IMR-90 (cell line): ENCODE measurements at regions not wholly inside any gene's neighbourhood (a gene's known extent, or its start where the extent isn't known, plus 50 kb on each side); places are given as distances from the start of the nearest gene placed in this dataset.

Experiments used
- ATAC-seq: fragments of 200-7000 bp; cut with Tn5 transposase; 2 replicates; pipeline ENCODE4 v1.9.1; 2020; ENCODE audit warnings: low read depth, mild to moderate bottlenecking, moderate library complexity
- BruUV-seq: library from RNA; stranded (reverse); fragments of 400-500 nt; replicated peaks from 2 replicates; lab custom pipeline; 2021; lab: Mats Ljungman, UMichigan
- CTCF ChIA-PET: fragments of 300-600 bp; formaldehyde crosslinking; extraction: SDS; loops from one replicate; lab custom pipeline; 2021; ENCODE audit warnings: antibody characterized with exemption; lab: Yijun Ruan, JAX
- POLR2A ChIA-PET: fragments of 300-600 bp; sonication (Branson Sonifier 250); formaldehyde crosslinking; loops from one replicate; lab custom pipeline; 2022; ENCODE audit warnings: antibody characterized with exemption; ENCODE audit not compliant: unreplicated experiment; lab: Charles Lee
- DNase-seq: peaks from one replicate; pipeline ENCODE4 v3.0.0; 2013
- H2AFZ ChIP-seq: replicated peaks from 2 replicates; pipeline ENCODE3; 2013; ENCODE audit warnings: low read length, mild to moderate bottlenecking; ENCODE audit not compliant: poor library complexity
- H2AK5ac ChIP-seq: 2 replicates; pipeline ENCODE4 v1.6.1; 2013; ENCODE audit warnings: low read depth, low read length, inconsistent platforms
- H2AK9ac ChIP-seq: replicated peaks from 2 replicates; pipeline ENCODE3; 2013; ENCODE audit warnings: mild to moderate bottlenecking, low read depth, low read length, moderate library complexity; ENCODE audit not compliant: poor library complexity
- H2BK120ac ChIP-seq: 2 replicates; pipeline ENCODE4 v1.6.1; 2013; ENCODE audit warnings: low read depth, low read length, inconsistent platforms
- H2BK15ac ChIP-seq: 3 replicates; pipeline ENCODE4 v1.6.1; 2013; ENCODE audit warnings: low read depth, low read length, inconsistent platforms
- H2BK20ac ChIP-seq: 2 replicates; pipeline ENCODE4 v1.6.1; 2013; ENCODE audit warnings: low read depth, mild to moderate bottlenecking, inconsistent platforms, low read length, moderate library complexity
- H2BK5ac ChIP-seq: 2 replicates; pipeline ENCODE4 v1.6.1; 2013; ENCODE audit warnings: mild to moderate bottlenecking, low read depth, low read length, inconsistent platforms; ENCODE audit not compliant: poor library complexity, severe bottlenecking
- H3K14ac ChIP-seq: replicated peaks from 2 replicates; pipeline ENCODE4 v1.6.1; 2013; ENCODE audit warnings: low read depth, low read length, inconsistent platforms
- H3K18ac ChIP-seq: 2 replicates; pipeline ENCODE4 v1.6.1; 2013; ENCODE audit warnings: low read depth, low read length, control low read depth
- H3K23ac ChIP-seq: 2 replicates; pipeline ENCODE4 v1.6.1; 2013; ENCODE audit warnings: low read depth, low read length, inconsistent platforms
- H3K27ac ChIP-seq: 2 replicates; pipeline ENCODE4 v1.5.1; 2013; ENCODE audit warnings: mild to moderate bottlenecking, control low read depth, low read length; ENCODE audit not compliant: insufficient read depth
- H3K27me3 ChIP-seq: 2 replicates; pipeline ENCODE4 v1.6.1; 2013; ENCODE audit warnings: low read length; ENCODE audit not compliant: control insufficient read depth, insufficient read depth
- H3K36me3 ChIP-seq: 2 replicates; pipeline ENCODE4 v1.6.1; 2013; ENCODE audit warnings: low read length, mixed read lengths; ENCODE audit not compliant: control insufficient read depth, insufficient read depth
- H3K4ac ChIP-seq: 2 replicates; pipeline ENCODE4 v1.6.1; 2013; ENCODE audit warnings: low read depth, low read length, inconsistent platforms
- H3K4me1 ChIP-seq: 2 replicates; pipeline ENCODE4 v1.6.1; 2013; ENCODE audit warnings: low read length, mixed read lengths; ENCODE audit not compliant: control insufficient read depth, insufficient read depth
- H3K4me2 ChIP-seq: 2 replicates; pipeline ENCODE4 v1.6.1; 2013; ENCODE audit warnings: low read depth, mild to moderate bottlenecking, control low read depth, low read length, moderate library complexity
- H3K4me3 ChIP-seq: 2 replicates; pipeline ENCODE4 v1.5.1; 2013; ENCODE audit warnings: low read depth, mild to moderate bottlenecking, control low read depth, low read length, moderate library complexity; ENCODE audit not compliant: insufficient read depth
- H3K56ac ChIP-seq: 2 replicates; pipeline ENCODE4 v1.6.1; 2013; ENCODE audit warnings: low read length, inconsistent platforms; ENCODE audit not compliant: insufficient read depth; ENCODE audit errors: extremely low read depth
- H3K79me1 ChIP-seq, 2 experiments: 2 replicates each; pipeline ENCODE4 v1.6.1; 2013; ENCODE audit warnings: low read length in 2 of 2, inconsistent platforms in 1 of 2, low read depth in 1 of 2
- H3K9ac ChIP-seq: 2 replicates; pipeline ENCODE4 v1.6.1; 2013; ENCODE audit warnings: low read depth, low read length, control low read depth
- H3K9me1 ChIP-seq: 2 replicates; pipeline ENCODE4 v1.6.1; 2013; ENCODE audit warnings: low read length, inconsistent platforms; ENCODE audit not compliant: insufficient read depth
- H3K9me3 ChIP-seq: 2 replicates; pipeline ENCODE4 v1.6.1; 2013; ENCODE audit warnings: low read length; ENCODE audit not compliant: control insufficient read depth, insufficient read depth
- H4K20me1 ChIP-seq: 2 replicates; pipeline ENCODE4 v1.6.1; 2013; ENCODE audit warnings: low read length, inconsistent platforms; ENCODE audit not compliant: insufficient read depth
- H4K5ac ChIP-seq: 2 replicates; pipeline ENCODE4 v1.6.1; 2013; ENCODE audit warnings: mild to moderate bottlenecking, low read depth, low read length, control low read depth
- H4K8ac ChIP-seq, 2 experiments: 2 replicates each; pipeline ENCODE4 v1.6.1; 2013; ENCODE audit warnings: low read depth in 2 of 2, low read length in 2 of 2, control low read depth in 1 of 2, inconsistent platforms in 1 of 2
- H4K91ac ChIP-seq: 2 replicates; pipeline ENCODE4 v1.6.1; 2013; ENCODE audit warnings: low read depth, low read length, inconsistent platforms; ENCODE audit not compliant: insufficient read depth
- CEBPB ChIP-seq: IDR thresholded peaks from 2 replicates; pipeline ENCODE4 v1.6.1; 2012; ENCODE audit warnings: low read depth, low read length, improper control_type of control experiment
- CHD1 ChIP-seq: IDR thresholded peaks from 2 replicates; pipeline ENCODE4 v1.6.1; 2012; ENCODE audit warnings: low read depth, low read length, improper control_type of control experiment
- FOS ChIP-seq: fragments of 150-350 bp; IDR thresholded peaks from 2 replicates; pipeline ENCODE4 v1.6.1; 2016; ENCODE audit warnings: low read depth, low read length
- MAZ ChIP-seq: IDR thresholded peaks from 2 replicates; pipeline ENCODE4 v1.6.1; 2012; ENCODE audit warnings: low read depth, mild to moderate bottlenecking, low read length, improper control_type of control experiment, moderate library complexity, borderline replicate concordance
- MXI1 ChIP-seq: IDR thresholded peaks from 2 replicates; pipeline ENCODE4 v1.6.1; 2012; ENCODE audit warnings: low read depth, mild to moderate bottlenecking, low read length, moderate library complexity, borderline replicate concordance
- NFE2L2 ChIP-seq: fragments of 150-350 bp; IDR thresholded peaks from 2 replicates; pipeline ENCODE4 v1.6.1; 2016; ENCODE audit warnings: low read depth, mild to moderate bottlenecking, low read length
- RFX5 ChIP-seq: IDR thresholded peaks from 2 replicates; pipeline ENCODE4 v1.8.0; 2012; ENCODE audit warnings: low read depth, mild to moderate bottlenecking, low read length, moderate library complexity
- SMC3 ChIP-seq: fragments of 150-350 bp; IDR thresholded peaks from 2 replicates; pipeline ENCODE4 v1.6.1; 2016; ENCODE audit warnings: low read depth, mild to moderate bottlenecking, antibody characterized with exemption, low read length, moderate library complexity
- WGBS, 2 experiments: methylation state at CpG; one replicate each; pipeline versions ENCODE4 v1.1.5 to v1.1.7; 2013; ENCODE audit warnings: missing lambda C conversion rate in 2 of 2; ENCODE audit not compliant: insufficient read length in 1 of 2; ENCODE audit errors: extremely low coverage in 2 of 2; 5-methylcytosine and 5-hydroxymethylcytosine counted together
- dilution Hi-C: fragments of 300-500 bp; cut with HindIII; formaldehyde crosslinking; loops from one replicate; pipeline ENCODE4 v1.14.3; 2018; ENCODE audit warnings: low sequenced_read_pairs; ENCODE audit not compliant: unreplicated experiment
- in situ Hi-C: fragments of 300-500 bp; cut with MboI; formaldehyde crosslinking; loops from 3 replicates; pipeline ENCODE4 v1.14.3; 2019; ENCODE audit warnings: low sequenced_read_pairs, inconsistent platforms, mixed read lengths
- intact Hi-C: fragments of 100-400 bp; cut with micrococcal nuclease; formaldehyde crosslinking; loops from 2 replicates; pipeline ENCODE4 v1.10.0; 2022
- TF ChIP-seq, protein P1 (sequence below): conservative IDR thresholded peaks from 2 replicates; pipeline ENCODE4 v1.5.1; 2012; ENCODE audit warnings: mild to moderate bottlenecking, low read depth, low read length, improper control_type of control experiment
- TF ChIP-seq, protein P2 (sequence below): fragments of 150-350 bp; IDR thresholded peaks from 2 replicates; pipeline ENCODE4 v1.6.1; 2017; ENCODE audit warnings: mild to moderate bottlenecking, antibody characterized with exemption, low read length, low read depth
- TF ChIP-seq, protein P3 (sequence below): fragments of 150-350 bp; IDR thresholded peaks from 2 replicates; pipeline ENCODE4 v1.6.1; 2016; ENCODE audit warnings: low read depth, mild to moderate bottlenecking, low read length, moderate library complexity, borderline replicate concordance

DNA sequence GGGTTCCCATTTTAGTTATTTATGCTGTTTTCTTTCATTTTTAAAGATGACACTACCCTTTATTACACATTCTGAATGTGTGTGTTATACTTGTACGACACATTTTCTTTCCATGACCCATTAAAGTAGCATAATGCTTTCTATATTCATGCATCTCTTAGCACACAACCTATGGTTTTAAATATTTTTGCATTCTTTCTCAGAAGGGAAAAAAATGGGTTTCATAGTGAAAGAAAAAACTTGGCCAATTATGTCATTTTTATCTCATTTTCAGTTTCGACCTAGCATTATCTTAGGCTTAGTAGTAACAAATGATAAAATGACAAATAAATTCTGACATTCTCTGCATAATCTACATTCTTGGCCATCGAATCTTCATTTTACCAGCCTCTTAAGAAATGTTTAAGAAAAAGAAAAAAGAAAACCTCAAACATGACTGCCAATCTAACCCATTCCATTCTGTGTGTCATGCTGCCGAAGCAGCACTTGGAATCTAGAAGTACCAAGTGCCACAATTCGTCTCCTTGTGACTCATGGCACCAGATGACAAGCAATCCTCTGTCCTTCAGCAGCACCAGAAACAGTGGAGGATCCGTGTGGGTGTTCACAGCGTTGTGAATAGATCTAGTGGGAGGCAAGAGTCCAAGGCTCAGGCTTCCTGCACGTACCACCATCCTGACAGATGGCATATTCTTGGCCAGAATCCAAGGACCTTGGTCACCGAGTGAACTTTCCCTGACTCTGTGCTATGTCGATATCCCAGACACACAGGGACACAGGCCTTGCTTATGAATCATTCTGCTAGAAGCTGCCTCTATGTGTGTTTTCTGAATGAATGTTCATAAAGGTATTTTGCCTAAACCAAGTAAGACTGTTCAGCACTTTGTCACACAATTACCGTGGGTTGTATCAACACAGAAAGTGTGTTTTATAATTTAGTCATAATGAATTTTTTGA is 502.7 kb downstream of the NR2F1-AS1 start:
- peak overlapping the region; percentile 81 for H3K4me2 ChIP-seq
- H3K4ac ChIP-seq: peak overlapping the region; percentile 87
- H3K9ac ChIP-seq: peak overlapping the region; percentile 38
- peak overlapping the region; percentile 71 for H2AFZ ChIP-seq
- H4K5ac ChIP-seq: peak overlapping the region; percentile 71
- H3K27ac ChIP-seq: peak overlapping the region; percentile 97
- H3K18ac ChIP-seq: peak overlapping the region; percentile 66
- in situ Hi-C loops: loop anchor here (25.0 kb wide), 1 partner anchor 766 kb away; no protein-coding TSS in a partner anchor
- no peaks in the 10 kb centered on the region for H3K9me3 ChIP-seq
- ATAC-seq: peak; percentile 82
- H2AK5ac ChIP-seq: peak overlapping the region; percentile 91
- peak overlapping the region; percentile 81 for H2AK9ac ChIP-seq
- H3K36me3 ChIP-seq: no peaks in the 10 kb centered on the region
- H3K14ac ChIP-seq: 0 out of 2 replicates have a peak overlapping the region, but pooled peaks have one; percentile 16
- H4K8ac ChIP-seq: peak overlapping the region; percentile 10 to 67
- dilution Hi-C loops: no loop called here
- POLR2A ChIA-PET: no interaction called here
- H2BK5ac ChIP-seq: peak overlapping the region; percentile 98
- peak overlapping the region; percentile 73 for H3K23ac ChIP-seq
- peak overlapping the region; percentile 81 for H2BK20ac ChIP-seq
- no peaks in the 10 kb centered on the region for H3K79me1 ChIP-seq
- peaks cover 3% of the 10 kb centered on the region; the same call in 1 of the 2 replicates for H3K9me1 ChIP-seq
- peak overlapping the region; percentile 57 for H4K91ac ChIP-seq
- BruUV-seq: no TSS peak
- peak overlapping the region; percentile 90 for H2BK120ac ChIP-seq
- H3K27me3 ChIP-seq: no peaks in the 10 kb centered on the region
- H3K4me3 ChIP-seq: peak overlapping the region; percentile 29
- H2BK15ac ChIP-seq: 0 out of 3 replicates have a peak overlapping the region, but pooled peaks have one; percentile 43
- peak; percentile 93 for DNase-seq
- peak overlapping the region; percentile 87 for H3K56ac ChIP-seq
- H4K20me1 ChIP-seq: no peaks in the 10 kb centered on the region; the same call in 1 of the 2 replicates
- CTCF ChIA-PET: interaction anchor here (0.5 kb wide), 1 partner anchor 25 kb away, joined by 3 read pairs; no protein-coding TSS in a partner anchor
- H3K4me1 ChIP-seq: peaks cover 4% of the 10 kb centered on the region
- intact Hi-C loops: loop anchor here (2.0 to 10.0 kb wide), 6 partner anchors 161 to 764 kb away; partner anchors contain the start of gene NR2F1
- WGBS, 2 experiments: 0% methylated on average over 2 of the region's 11 CpGs; no CpG with 5 or more reads in 1 of the 2 experiments
- no peak for TF ChIP-seq CHD1
- no peak for TF ChIP-seq NFE2L2
- TF ChIP-seq MAZ: no peak
- TF ChIP-seq FOS: no peak
- TF ChIP-seq, protein P1, sequence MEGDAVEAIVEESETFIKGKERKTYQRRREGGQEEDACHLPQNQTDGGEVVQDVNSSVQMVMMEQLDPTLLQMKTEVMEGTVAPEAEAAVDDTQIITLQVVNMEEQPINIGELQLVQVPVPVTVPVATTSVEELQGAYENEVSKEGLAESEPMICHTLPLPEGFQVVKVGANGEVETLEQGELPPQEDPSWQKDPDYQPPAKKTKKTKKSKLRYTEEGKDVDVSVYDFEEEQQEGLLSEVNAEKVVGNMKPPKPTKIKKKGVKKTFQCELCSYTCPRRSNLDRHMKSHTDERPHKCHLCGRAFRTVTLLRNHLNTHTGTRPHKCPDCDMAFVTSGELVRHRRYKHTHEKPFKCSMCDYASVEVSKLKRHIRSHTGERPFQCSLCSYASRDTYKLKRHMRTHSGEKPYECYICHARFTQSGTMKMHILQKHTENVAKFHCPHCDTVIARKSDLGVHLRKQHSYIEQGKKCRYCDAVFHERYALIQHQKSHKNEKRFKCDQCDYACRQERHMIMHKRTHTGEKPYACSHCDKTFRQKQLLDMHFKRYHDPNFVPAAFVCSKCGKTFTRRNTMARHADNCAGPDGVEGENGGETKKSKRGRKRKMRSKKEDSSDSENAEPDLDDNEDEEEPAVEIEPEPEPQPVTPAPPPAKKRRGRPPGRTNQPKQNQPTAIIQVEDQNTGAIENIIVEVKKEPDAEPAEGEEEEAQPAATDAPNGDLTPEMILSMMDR: no peak
- TF ChIP-seq CEBPB: 0 out of 2 replicates have a peak, but pooled peaks have one; percentile 15
- 0 out of 2 replicates have a peak, but pooled peaks have one; percentile 46 for TF ChIP-seq MXI1
- TF ChIP-seq, protein P2, sequence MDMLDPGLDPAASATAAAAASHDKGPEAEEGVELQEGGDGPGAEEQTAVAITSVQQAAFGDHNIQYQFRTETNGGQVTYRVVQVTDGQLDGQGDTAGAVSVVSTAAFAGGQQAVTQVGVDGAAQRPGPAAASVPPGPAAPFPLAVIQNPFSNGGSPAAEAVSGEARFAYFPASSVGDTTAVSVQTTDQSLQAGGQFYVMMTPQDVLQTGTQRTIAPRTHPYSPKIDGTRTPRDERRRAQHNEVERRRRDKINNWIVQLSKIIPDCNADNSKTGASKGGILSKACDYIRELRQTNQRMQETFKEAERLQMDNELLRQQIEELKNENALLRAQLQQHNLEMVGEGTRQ: no peak
- TF ChIP-seq RFX5: no peak
- TF ChIP-seq, protein P3, sequence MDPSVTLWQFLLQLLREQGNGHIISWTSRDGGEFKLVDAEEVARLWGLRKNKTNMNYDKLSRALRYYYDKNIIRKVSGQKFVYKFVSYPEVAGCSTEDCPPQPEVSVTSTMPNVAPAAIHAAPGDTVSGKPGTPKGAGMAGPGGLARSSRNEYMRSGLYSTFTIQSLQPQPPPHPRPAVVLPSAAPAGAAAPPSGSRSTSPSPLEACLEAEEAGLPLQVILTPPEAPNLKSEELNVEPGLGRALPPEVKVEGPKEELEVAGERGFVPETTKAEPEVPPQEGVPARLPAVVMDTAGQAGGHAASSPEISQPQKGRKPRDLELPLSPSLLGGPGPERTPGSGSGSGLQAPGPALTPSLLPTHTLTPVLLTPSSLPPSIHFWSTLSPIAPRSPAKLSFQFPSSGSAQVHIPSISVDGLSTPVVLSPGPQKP: no peak
- peak; percentile 20; the same call in 1 of the 2 replicates for TF ChIP-seq SMC3
